Fibroblast of villous mesenchyme (primary cell): ENCODE measurements at regions not wholly inside any gene's neighbourhood (a gene's known extent, or its start where the extent isn't known, plus 50 kb on each side); places are given as distances from the start of the nearest gene placed in this dataset.

Experiments
- DNase-seq: peaks from one replicate; pipeline ENCODE4 v3.0.0-alpha.2; 2010; ENCODE audit warnings: low read depth
- H3K4me3 ChIP-seq: 2 replicates; pipeline ENCODE4 v1.5.1; 2011; ENCODE audit warnings: low read depth, mild to moderate bottlenecking, low read length
- CTCF ChIP-seq: IDR thresholded peaks from 2 replicates; pipeline ENCODE4 v1.5.1; 2012; ENCODE audit warnings: low read depth, mild to moderate bottlenecking, low read length; ENCODE audit not compliant: insufficient read depth

- DNase-seq: peak; percentile 33
- TF ChIP-seq CTCF: no peak
- no peak overlapping the region for H3K4me3 ChIP-seq
Measured at GRCh38 chr14:61602003-61602732, 93.1 kb upstream of the HIF1A start.

- no peak for TF ChIP-seq CTCF
- DNase-seq: no peak
- H3K4me3 ChIP-seq: no peak overlapping the region
Measured at GRCh38 chr14:61602733-61603077, 92.6 kb upstream of the HIF1A start.

DNA sequence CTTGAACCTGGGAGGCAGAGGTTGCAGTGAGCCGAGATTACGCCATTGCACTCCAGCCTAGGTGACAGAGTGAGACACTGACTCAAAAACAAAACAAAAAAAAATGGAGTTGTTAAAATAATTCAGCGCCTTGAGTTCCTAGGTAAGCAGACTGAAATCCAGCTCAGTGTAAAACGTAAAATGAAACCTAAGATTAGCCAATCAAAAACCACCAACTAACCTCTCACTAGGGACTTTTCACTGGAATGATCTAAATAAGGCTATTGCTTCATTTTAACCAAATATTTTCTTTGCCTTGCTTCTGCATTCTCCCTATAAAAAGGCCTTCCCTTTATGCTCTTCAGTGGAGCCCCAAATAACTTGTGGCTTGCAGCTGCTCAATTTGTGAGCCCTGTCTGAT lies 91.6 kb upstream of the HIF1A start:
- TF ChIP-seq CTCF: no peak
- DNase-seq: peak; percentile 62

DNA sequence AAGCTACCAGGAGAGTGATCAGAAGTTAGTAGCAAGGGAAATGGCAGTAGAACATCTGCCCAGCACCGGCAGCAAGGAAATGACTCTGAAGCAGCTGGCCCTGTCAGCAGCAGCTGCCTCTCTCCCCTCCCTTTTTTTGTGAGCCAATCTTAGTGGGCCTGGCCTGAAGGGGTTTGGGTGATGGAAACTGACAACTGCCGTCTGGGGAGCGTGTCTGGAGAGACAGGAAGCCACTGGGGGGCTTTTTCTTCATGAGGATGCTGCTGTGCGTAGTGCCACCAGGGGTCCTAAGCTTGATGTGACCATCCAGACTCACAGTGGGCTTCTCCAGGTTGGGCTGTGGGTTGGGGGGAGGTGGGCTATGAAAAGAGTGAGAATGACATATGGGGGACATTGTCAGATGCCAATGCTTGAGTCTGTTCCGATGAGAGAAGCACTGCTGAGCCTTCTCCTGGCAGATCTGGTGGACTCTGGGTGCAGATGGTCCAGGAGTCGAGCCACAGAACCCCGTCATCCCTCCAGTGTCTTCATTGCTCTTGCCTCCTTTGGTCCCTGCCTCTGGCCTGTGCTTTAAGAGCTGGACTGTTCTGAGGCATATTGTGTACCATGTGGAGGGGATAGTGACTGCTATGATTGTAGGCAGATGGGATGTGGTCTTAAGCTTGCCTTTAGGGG lies 87.6 kb upstream of the HIF1A start:
- DNase-seq: no peak
- no peak overlapping the region for H3K4me3 ChIP-seq
- no peak for TF ChIP-seq CTCF

More for the DNA sequence above, 91.6 kb upstream of the HIF1A start:
- no peak overlapping the region for H3K4me3 ChIP-seq

DNA sequence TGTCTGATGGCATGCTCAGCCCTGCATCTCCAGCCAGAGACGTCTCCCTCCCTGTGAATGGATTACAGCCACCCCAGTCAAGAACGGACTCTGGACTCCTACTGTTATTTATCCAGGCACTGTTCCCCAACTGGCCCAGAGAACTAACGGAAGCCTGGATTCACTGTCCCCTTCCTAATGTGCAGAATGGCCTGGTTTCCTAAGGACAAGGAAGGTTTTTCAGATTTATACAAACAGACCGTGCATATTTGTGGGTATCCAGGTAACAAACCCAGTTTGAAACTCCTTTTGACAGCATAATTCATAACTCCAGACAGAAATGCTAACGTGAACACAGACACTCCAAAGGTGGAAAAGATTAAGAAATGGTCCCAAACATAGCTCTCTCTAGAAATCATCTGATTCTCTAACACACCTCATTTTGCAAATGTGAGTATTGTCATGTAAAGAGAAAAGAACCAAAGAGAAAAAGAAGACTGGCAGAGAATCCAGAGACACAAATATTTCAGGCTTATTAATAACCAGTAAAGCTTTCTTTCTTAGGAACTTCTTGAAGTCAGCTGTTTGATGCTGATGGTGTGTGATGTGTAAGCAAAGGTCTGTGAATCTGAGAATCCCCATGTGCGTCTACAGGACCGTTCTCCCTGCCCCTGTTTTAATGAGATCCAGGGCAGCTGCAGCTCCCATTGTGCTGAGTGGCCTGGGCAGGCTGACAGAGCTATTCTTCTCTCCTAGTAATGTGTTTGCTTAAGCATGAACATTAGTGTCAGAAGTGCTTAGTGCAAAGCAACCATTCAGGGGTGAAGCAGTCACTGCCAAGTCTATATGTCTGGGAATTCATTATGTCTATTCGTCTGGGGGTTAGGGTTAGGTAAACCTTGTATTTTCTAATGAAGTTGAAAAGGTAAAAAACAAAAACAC lies 86.8 kb upstream of the HIF1A start:
- no peak overlapping the region for H3K4me3 ChIP-seq
- no peak for TF ChIP-seq CTCF
- DNase-seq: peak; percentile 62

DNA sequence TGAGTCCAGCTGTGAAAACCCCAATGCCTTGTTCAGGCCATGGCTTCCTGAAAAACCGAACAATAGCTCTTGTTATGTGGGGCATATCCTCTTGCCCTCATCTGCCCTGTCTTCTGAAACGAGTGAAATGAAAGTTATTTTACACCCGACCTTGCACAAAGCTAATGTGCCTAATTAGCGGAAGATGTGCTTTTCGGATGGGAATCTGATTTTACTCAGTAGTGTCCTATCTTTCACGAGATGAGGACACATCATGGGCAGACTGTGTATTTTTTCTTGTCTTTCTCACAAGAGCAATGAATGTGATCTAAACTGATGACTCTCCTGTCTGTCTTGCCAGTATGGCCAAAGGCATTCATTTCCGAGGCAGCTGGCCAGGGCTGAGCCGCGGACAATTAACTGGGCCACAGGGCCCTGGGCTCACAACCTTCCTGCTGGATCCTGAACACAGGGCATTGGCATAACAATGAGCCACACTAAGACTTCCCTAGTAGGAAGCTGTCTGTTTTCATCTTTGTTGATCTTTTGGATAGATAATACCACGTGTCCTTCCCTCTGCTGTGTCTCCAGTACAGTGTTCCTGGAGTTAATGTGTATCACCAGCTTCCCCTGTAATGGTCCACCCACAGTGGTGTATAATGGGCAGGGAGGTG lies 86.0 kb upstream of the HIF1A start:
- H3K4me3 ChIP-seq: no peak overlapping the region
- no peak for TF ChIP-seq CTCF
- no peak for DNase-seq
